HEK293 (cell line): ENCODE measurements at regions not wholly inside any gene's neighbourhood (a gene's known extent, or its start where the extent isn't known, plus 50 kb on each side); places are given as distances from the start of the nearest gene placed in this dataset.

Experiments
- CTCF ChIA-PET: fragments of 350-600 bp; formaldehyde crosslinking; extraction: SDS; loops from one replicate; lab custom pipeline; 2021; ENCODE audit warnings: antibody characterized with exemption; lab: Yijun Ruan, JAX
- POLR2A ChIA-PET: fragments of 300-600 bp; formaldehyde crosslinking; extraction: SDS; loops from one replicate; lab custom pipeline; 2020; ENCODE audit warnings: antibody characterized with exemption, inconsistent platforms; lab: Yijun Ruan, JAX
- H3K27ac ChIP-seq: fragments of 200-500 bp; sonication (Bioruptor generic); 2 replicates; pipeline ENCODE4 v1.5.1; 2014; ENCODE audit warnings: low read depth, low read length, control low read depth, inconsistent platforms; ENCODE audit errors: extremely low read depth
- H3K36me3 ChIP-seq, 2 experiments: fragments of 200-500 bp in 1 of 2; sonication (Bioruptor generic) in 1 of 2; 1 replicate in 1 of 2; 2 replicates in 1 of 2; pipeline ENCODE4 v1.5.1; 2014 to 2017; ENCODE audit warnings: inconsistent platforms in 2 of 2, low read length in 2 of 2; ENCODE audit not compliant: control insufficient read depth in 2 of 2, insufficient read depth in 1 of 2
- H3K4me1 ChIP-seq: fragments of 200-500 bp; sonication (Bioruptor generic); 2 replicates; pipeline ENCODE4 v1.5.1; 2014; ENCODE audit warnings: mild to moderate bottlenecking, low read length, inconsistent platforms; ENCODE audit not compliant: control insufficient read depth, insufficient read depth
- H3K4me3 ChIP-seq: 2 replicates; pipeline ENCODE4 v1.5.1; 2011; ENCODE audit warnings: low read depth, mild to moderate bottlenecking, control low read depth, low read length, moderate library complexity
- H3K9me3 ChIP-seq: fragments of 200-500 bp; sonication (Bioruptor generic); 2 replicates; pipeline ENCODE4 v1.5.1; 2014; ENCODE audit warnings: low read depth, low read length, inconsistent platforms; ENCODE audit not compliant: control insufficient read depth, insufficient read depth
- EGR2 ChIP-seq: fragments of 450-650 bp; formaldehyde crosslinking; IDR thresholded peaks from 2 replicates; pipeline ENCODE4 v1.5.1; 2016; ENCODE audit warnings: low read depth, missing biosample characterization, missing genetic modification characterization
- REPIN1 ChIP-seq: fragments of 450-650 bp; formaldehyde crosslinking; IDR thresholded peaks from 2 replicates; pipeline ENCODE4 v1.5.1; 2017; ENCODE audit warnings: missing biosample characterization, missing genetic modification characterization, low read depth
- WT1 ChIP-seq: fragments of 450-650 bp; formaldehyde crosslinking; IDR thresholded peaks from 2 replicates; pipeline ENCODE4 v1.5.1; 2016; ENCODE audit warnings: missing biosample characterization, missing genetic modification characterization
- ZFP41 ChIP-seq: fragments of 450-650 bp; formaldehyde crosslinking; IDR thresholded peaks from 2 replicates; pipeline ENCODE4 v1.5.1; 2016; ENCODE audit warnings: missing biosample characterization, missing genetic modification characterization, borderline replicate concordance
- ZNF10 ChIP-seq: fragments of 450-650 bp; formaldehyde crosslinking; IDR thresholded peaks from 2 replicates; pipeline ENCODE4 v1.5.1; 2017; ENCODE audit warnings: missing biosample characterization, missing genetic modification characterization
- ZNF132 ChIP-seq: fragments of 450-650 bp; formaldehyde crosslinking; IDR thresholded peaks from 2 replicates; pipeline ENCODE4 v1.5.1; 2017; ENCODE audit warnings: missing biosample characterization, missing genetic modification characterization, borderline replicate concordance
- ZNF16 ChIP-seq: fragments of 450-650 bp; formaldehyde crosslinking; IDR thresholded peaks from 2 replicates; pipeline ENCODE4 v1.5.1; 2016; ENCODE audit warnings: low read depth, missing biosample characterization, missing genetic modification characterization
- ZNF223 ChIP-seq: fragments of 450-650 bp; formaldehyde crosslinking; IDR thresholded peaks from 2 replicates; pipeline ENCODE4 v1.5.1; 2016; ENCODE audit warnings: missing biosample characterization, missing genetic modification characterization
- ZNF37A ChIP-seq: fragments of 450-650 bp; IDR thresholded peaks from 2 replicates; pipeline ENCODE4 v1.5.1; 2018; ENCODE audit warnings: missing biosample characterization, missing genetic modification characterization
- ZNF561 ChIP-seq: fragments of 450-650 bp; IDR thresholded peaks from 2 replicates; pipeline ENCODE4 v1.5.1; 2018; ENCODE audit warnings: missing biosample characterization, missing genetic modification characterization, borderline replicate concordance
- ZNF776 ChIP-seq: fragments of 450-650 bp; formaldehyde crosslinking; IDR thresholded peaks from 2 replicates; pipeline ENCODE4 v1.5.0; 2017; ENCODE audit warnings: missing biosample characterization, missing genetic modification characterization, borderline replicate concordance
- ZNF792 ChIP-seq: fragments of 450-650 bp; formaldehyde crosslinking; IDR thresholded peaks from 2 replicates; pipeline ENCODE4 v1.5.1; 2016; ENCODE audit warnings: missing biosample characterization, missing genetic modification characterization
- TF ChIP-seq, protein P1 (sequence below): IDR thresholded peaks from 2 replicates; pipeline ENCODE4 v1.6.1; 2011; ENCODE audit warnings: mild to moderate bottlenecking, low read depth, low read length, borderline replicate concordance
- TF ChIP-seq, protein P2 (sequence below): fragments of 450-650 bp; formaldehyde crosslinking; IDR thresholded peaks from 2 replicates; pipeline ENCODE4 v1.5.1; 2016; ENCODE audit warnings: missing biosample characterization, missing genetic modification characterization
- TF ChIP-seq, protein P3 (sequence below): fragments of 450-650 bp; formaldehyde crosslinking; IDR thresholded peaks from 2 replicates; pipeline ENCODE4 v1.5.1; 2016; ENCODE audit warnings: missing biosample characterization, missing genetic modification characterization

DNA sequence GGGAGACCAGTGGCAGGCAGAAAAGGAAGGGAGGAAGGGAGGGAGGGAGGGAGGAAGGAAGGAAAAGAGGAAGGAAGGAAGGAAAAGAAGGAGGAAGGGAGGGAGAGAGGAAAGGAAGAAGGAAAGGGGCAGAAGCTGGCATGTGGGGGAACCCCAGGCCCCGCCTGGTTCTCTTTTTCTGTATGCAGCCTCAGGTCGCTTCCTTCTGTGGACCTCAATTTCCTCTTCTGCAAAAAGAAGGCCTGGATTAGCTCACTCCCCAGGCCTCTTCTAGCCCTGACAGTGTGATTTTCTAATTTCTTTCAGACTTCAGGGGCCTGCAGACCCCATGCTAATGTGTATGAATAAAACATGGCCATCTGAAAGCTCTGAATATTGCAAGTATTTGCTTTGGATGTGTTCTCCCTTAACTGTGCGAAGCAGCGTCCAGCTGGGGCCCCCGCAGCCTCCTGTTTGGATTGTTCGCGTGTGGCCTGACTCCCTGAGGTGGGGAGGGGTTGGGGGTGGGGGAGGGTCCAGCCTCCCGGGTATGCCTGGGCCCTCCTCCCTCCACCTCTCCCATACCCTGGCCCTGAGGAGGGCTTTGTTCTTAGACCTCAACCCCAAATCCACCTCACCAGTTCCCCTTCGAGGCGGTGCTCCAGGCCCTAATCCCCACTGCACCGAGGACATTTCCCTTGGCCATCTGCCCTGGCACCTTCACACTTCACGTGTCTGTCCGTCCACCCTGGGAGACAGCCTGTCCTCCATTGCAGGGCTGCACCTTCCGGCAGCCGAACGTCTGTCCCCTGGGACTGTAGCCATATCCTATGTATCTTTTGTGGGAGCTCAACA is 199.9 kb upstream of the ATP6AP2 start (continued):
- TF ChIP-seq, protein P1, sequence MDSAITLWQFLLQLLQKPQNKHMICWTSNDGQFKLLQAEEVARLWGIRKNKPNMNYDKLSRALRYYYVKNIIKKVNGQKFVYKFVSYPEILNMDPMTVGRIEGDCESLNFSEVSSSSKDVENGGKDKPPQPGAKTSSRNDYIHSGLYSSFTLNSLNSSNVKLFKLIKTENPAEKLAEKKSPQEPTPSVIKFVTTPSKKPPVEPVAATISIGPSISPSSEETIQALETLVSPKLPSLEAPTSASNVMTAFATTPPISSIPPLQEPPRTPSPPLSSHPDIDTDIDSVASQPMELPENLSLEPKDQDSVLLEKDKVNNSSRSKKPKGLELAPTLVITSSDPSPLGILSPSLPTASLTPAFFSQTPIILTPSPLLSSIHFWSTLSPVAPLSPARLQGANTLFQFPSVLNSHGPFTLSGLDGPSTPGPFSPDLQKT = no peak
- TF ChIP-seq, all 188 proteins: peak for 1

DNA sequence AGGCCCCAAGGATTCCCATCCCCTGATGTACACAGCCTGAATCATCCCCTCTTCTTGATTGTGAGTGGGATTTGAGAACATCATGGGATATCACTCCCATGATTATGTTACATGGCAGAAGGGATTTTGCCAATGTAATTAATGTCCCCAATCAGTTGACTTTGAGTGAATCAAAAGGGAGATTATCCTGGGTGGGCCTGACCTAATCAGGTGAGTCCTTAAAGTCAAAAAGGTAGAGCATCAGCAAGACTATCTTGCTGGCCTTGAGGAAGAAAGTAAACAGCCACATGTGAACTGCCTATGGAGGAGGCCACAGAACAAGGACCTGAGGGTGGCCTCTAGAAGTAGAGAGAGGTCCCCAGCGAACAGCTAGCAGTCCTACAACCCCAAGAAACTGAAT is 203.1 kb upstream of the ATP6AP2 start:
- no peak overlapping the region for H3K27ac ChIP-seq
- H3K9me3 ChIP-seq = no peaks in the 10 kb centered on the region; the same call in 1 of the 2 replicates
- ChIA-PET POLR2A (no interaction called here), CTCF (no interaction called here)
- H3K4me1 ChIP-seq = no peaks in the 10 kb centered on the region
- TF ChIP-seq ZNF10 (tag by site-specific recombination) (peak; percentile 100), ZFP41 (tag by site-specific recombination) (no peak)
- H3K4me3 ChIP-seq = no peak overlapping the region
- no peaks in the 10 kb centered on the region for H3K36me3 ChIP-seq

DNA sequence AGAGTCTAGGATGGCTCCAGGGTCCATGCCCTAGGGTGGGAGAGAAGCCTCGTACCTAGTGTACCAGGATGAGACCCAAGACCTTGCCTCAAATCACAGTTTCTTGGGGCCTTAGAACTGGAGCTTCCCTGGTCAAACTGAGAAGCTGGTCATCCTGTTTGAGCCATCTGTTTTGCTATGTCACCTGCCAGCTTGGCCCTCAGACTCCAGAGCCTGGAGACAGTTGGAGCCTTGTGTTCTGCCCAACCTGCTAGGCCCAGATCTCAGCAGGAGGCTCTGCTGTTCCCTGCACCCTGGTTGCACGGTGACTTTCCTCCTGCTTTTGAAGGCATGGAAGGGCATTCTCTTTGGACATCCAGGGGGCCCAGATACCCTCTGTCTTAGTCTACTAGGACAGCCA is 206.3 kb upstream of the ATP6AP2 start:
- Histone ChIP-seq H3K4me3 (no peak overlapping the region), H3K27ac (no peak overlapping the region)
- TF ChIP-seq REPIN1 (tag by site-specific recombination) (no peak), ZNF223 (tag by site-specific recombination) (no peak), ZNF16 (tag by site-specific recombination) (no peak), WT1 (tag by site-specific recombination) (no peak), ZNF792 (tag by site-specific recombination) (no peak), ZNF561 (tag by site-specific recombination) (no peak), ZNF132 (no peak)
- TF ChIP-seq, protein P2, sequence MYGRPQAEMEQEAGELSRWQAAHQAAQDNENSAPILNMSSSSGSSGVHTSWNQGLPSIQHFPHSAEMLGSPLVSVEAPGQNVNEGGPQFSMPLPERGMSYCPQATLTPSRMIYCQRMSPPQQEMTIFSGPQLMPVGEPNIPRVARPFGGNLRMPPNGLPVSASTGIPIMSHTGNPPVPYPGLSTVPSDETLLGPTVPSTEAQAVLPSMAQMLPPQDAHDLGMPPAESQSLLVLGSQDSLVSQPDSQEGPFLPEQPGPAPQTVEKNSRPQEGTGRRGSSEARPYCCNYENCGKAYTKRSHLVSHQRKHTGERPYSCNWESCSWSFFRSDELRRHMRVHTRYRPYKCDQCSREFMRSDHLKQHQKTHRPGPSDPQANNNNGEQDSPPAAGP = no peak
- TF ChIP-seq, all 188 proteins: peak for 0
- H3K36me3 ChIP-seq = no peaks in the 10 kb centered on the region
- no peaks in the 10 kb centered on the region; the same call in 1 of the 2 replicates for H3K9me3 ChIP-seq
- H3K4me1 ChIP-seq = no peaks in the 10 kb centered on the region
- ChIA-PET CTCF (no interaction called here), POLR2A (no interaction called here)

DNA sequence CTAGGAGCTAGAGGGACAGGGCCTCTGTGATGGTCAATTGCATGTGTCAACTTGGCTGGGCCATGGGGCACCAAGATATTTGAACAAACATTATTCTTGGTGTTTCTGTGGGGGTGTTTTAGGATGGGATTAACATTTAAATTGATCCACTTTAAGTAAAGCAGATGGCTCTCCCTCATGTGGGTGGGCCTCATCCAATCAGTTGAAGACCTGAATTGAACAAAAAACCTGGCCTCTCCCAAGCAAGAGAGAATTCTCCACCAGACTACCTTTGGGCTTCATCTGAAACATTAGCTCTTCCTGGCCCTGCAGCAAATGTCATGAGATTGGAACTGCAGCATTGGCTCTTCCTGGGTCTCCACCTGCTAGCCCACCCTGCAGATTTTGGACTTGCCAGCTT is 207.1 kb upstream of the ATP6AP2 start:
- no peak overlapping the region for H3K27ac ChIP-seq
- H3K4me1 ChIP-seq = peaks cover 2% of the 10 kb centered on the region; the same call in 1 of the 2 replicates
- no peaks in the 10 kb centered on the region for H3K36me3 ChIP-seq
- ChIA-PET POLR2A (no interaction called here), CTCF (no interaction called here)
- no peak overlapping the region for H3K4me3 ChIP-seq
- TF ChIP-seq ZNF37A (tag by site-specific recombination) (no peak), ZNF776 (tag by site-specific recombination) (no peak), ZNF10 (tag by site-specific recombination) (peak; percentile 97)
- no peaks in the 10 kb centered on the region; the same call in 1 of the 2 replicates for H3K9me3 ChIP-seq

DNA sequence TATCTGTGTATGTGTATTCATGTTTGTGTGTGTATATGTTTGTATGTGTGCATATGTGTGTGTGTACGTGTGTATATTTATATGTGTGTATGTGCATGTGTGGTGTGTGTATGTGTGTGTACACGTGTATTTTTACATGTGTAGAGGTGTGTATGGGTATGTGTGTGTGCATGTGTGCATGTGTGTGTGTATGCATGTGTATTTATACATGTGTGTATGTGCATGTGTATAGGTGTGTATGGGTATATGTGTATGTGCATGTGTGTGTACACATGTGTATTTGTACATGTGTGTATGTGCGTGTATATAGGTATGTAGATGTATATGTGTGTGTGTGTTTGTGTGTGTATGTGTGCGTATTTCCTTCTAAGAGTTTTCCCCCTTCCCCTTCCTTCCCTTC is 207.7 kb upstream of the ATP6AP2 start:
- TF ChIP-seq, protein P3, sequence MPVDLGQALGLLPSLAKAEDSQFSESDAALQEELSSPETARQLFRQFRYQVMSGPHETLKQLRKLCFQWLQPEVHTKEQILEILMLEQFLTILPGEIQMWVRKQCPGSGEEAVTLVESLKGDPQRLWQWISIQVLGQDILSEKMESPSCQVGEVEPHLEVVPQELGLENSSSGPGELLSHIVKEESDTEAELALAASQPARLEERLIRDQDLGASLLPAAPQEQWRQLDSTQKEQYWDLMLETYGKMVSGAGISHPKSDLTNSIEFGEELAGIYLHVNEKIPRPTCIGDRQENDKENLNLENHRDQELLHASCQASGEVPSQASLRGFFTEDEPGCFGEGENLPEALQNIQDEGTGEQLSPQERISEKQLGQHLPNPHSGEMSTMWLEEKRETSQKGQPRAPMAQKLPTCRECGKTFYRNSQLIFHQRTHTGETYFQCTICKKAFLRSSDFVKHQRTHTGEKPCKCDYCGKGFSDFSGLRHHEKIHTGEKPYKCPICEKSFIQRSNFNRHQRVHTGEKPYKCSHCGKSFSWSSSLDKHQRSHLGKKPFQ (tag by site-specific recombination) = peak; percentile 83; the same call in 1 of the 2 replicates
- no peak for TF ChIP-seq EGR2
- TF ChIP-seq, all 188 proteins: peak for 1
- peaks cover 8% of the 10 kb centered on the region for H3K4me1 ChIP-seq
- no peaks in the 10 kb centered on the region; the same call in 1 of the 2 replicates for H3K9me3 ChIP-seq
- H3K4me3 ChIP-seq = no peak overlapping the region
- H3K27ac ChIP-seq = no peak overlapping the region
- POLR2A ChIA-PET = no interaction called here
- no peaks in the 10 kb centered on the region for H3K36me3 ChIP-seq
- CTCF ChIA-PET = no interaction called here
